ENCODE measurements at regions not wholly inside any gene's neighbourhood (a gene's known extent, or its start where the extent isn't known, plus 50 kb on each side); places are given as distances from the start of the nearest gene placed in this dataset.

- H3K4me2 ChIP-seq (ENCODE audit: low read length) = no peak overlapping the region
- H3K27ac ChIP-seq = no peak overlapping the region
These were observed 415.7 kb upstream of the DAB1 start for GRCh38 chr1:57839526-57839925.

DNA sequence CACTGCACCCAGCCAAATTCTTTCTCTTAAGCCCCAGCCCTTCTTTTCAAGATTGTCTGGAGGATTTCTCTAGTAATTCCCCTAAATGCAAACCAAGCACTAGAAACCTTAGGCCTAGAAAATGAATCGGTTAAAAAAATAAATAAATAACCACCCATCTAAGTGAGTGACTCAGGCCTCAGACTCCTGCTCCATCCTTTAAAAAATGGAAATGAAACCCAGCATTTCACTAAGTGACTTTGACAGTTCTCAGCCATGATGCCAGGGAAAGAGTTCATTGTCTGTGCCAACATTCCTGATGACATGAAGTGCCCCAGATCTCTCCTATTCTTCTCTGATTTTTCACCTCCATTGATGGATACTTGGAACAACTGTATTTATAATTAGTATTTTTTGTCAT lies 415.2 kb upstream of the DAB1 start:
- Histone ChIP-seq H3K4me1 (no peaks in the 10 kb centered on the region), H3K36me3 (ENCODE audit: control insufficient read depth, insufficient read depth, low read length) (no peaks in the 10 kb centered on the region), H2AFZ (no peak overlapping the region), H3K27ac (no peak overlapping the region), H3K4me2 (ENCODE audit: low read length) (no peak overlapping the region), H3K9me3 (ENCODE audit: control insufficient read depth, low read length) (no peaks in the 10 kb centered on the region), H3K9ac (no peak overlapping the region), H3K27me3 (ENCODE audit: control insufficient read depth, insufficient read depth, low read length) (no peaks in the 10 kb centered on the region), H3K79me2 (no peaks in the 10 kb centered on the region), H3K4me3 (ENCODE audit: low read depth, low read length) (no peak overlapping the region)
- TF ChIP-seq CTCF (IDR thresholded peaks at IDR 0.05) = no peak

More at GRCh38 chr1:57839526-57839925, 415.7 kb upstream of the DAB1 start:
- Histone ChIP-seq H3K4me1 (no peaks in the 10 kb centered on the region), H3K36me3 (ENCODE audit: control insufficient read depth, insufficient read depth, low read length) (no peaks in the 10 kb centered on the region), H2AFZ (no peak overlapping the region), H3K4me3 (ENCODE audit: low read depth, low read length) (no peak overlapping the region), H3K27me3 (ENCODE audit: control insufficient read depth, insufficient read depth, low read length) (no peaks in the 10 kb centered on the region), H3K79me2 (no peaks in the 10 kb centered on the region), H3K9ac (no peak overlapping the region), H3K9me3 (ENCODE audit: control insufficient read depth, low read length) (no peaks in the 10 kb centered on the region)
- TF ChIP-seq CTCF (IDR thresholded peaks at IDR 0.05) = no peak

DNA sequence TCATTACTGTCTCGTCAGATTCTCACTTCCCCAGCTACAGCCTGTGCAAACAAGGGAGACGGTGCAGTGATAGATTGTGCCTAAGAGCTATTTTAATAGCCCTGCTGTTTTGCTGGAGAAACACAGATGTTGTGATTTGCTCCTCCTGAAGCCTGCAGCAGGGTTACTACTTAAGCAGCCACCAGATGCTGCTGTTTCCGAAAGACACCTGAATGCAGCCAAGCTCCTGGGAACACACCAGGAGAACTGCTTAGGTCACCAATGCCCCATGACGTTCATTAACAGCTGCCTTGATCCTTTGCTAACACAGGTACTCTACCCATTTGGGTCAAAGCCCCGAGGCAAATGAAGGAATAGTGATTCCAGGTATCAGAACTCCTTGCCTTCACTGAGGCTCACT lies 411.8 kb upstream of the DAB1 start:
- H3K4me2 ChIP-seq (ENCODE audit: low read length) = no peak overlapping the region
- TF ChIP-seq CTCF (IDR thresholded peaks at IDR 0.05) = no peak
- H3K9me3 ChIP-seq (ENCODE audit: control insufficient read depth, low read length) = no peaks in the 10 kb centered on the region
- no peaks in the 10 kb centered on the region for H3K79me2 ChIP-seq
- no peak overlapping the region for H3K4me3 ChIP-seq (ENCODE audit: low read depth, low read length)
- no peaks in the 10 kb centered on the region for H3K4me1 ChIP-seq
- no peaks in the 10 kb centered on the region for H3K27me3 ChIP-seq (ENCODE audit: control insufficient read depth, insufficient read depth, low read length)
- H3K36me3 ChIP-seq (ENCODE audit: control insufficient read depth, insufficient read depth, low read length) = no peaks in the 10 kb centered on the region
- no peak overlapping the region for H3K27ac ChIP-seq
- H2AFZ ChIP-seq = no peak overlapping the region
- no peak overlapping the region for H3K9ac ChIP-seq

GRCh38 chr1:57833296-57833695 lies 409.4 kb upstream of the DAB1 start:
- Histone ChIP-seq H3K9ac (no peak overlapping the region), H3K27me3 (ENCODE audit: control insufficient read depth, insufficient read depth, low read length) (no peaks in the 10 kb centered on the region), H3K4me3 (ENCODE audit: low read depth, low read length) (no peak overlapping the region), H3K79me2 (no peaks in the 10 kb centered on the region), H3K9me3 (ENCODE audit: control insufficient read depth, low read length) (no peaks in the 10 kb centered on the region), H3K27ac (no peak overlapping the region), H3K4me2 (ENCODE audit: low read length) (no peak overlapping the region), H3K4me1 (no peaks in the 10 kb centered on the region), H2AFZ (no peak overlapping the region), H3K36me3 (ENCODE audit: control insufficient read depth, insufficient read depth, low read length) (no peaks in the 10 kb centered on the region)
- no peak for TF ChIP-seq CTCF (IDR thresholded peaks at IDR 0.05)

GRCh38 chr1:57832612-57833011 lies 408.8 kb upstream of the DAB1 start:
- no peak overlapping the region for H3K9ac ChIP-seq
- no peak overlapping the region for H2AFZ ChIP-seq
- H3K4me3 ChIP-seq (ENCODE audit: low read depth, low read length) = no peak overlapping the region
- H3K27ac ChIP-seq = no peak overlapping the region
- H3K27me3 ChIP-seq (ENCODE audit: control insufficient read depth, insufficient read depth, low read length) = no peaks in the 10 kb centered on the region
- no peaks in the 10 kb centered on the region for H3K36me3 ChIP-seq (ENCODE audit: control insufficient read depth, insufficient read depth, low read length)
- TF ChIP-seq CTCF (IDR thresholded peaks at IDR 0.05) = no peak
- H3K79me2 ChIP-seq = no peaks in the 10 kb centered on the region
- no peaks in the 10 kb centered on the region for H3K4me1 ChIP-seq
- no peaks in the 10 kb centered on the region for H3K9me3 ChIP-seq (ENCODE audit: control insufficient read depth, low read length)
- no peak overlapping the region for H3K4me2 ChIP-seq (ENCODE audit: low read length)

Data from parathyroid adenoma (tissue), 2 donors.